GM19023 (cell line): ENCODE measurements at regions not wholly inside any gene's neighbourhood (a gene's known extent, or its start where the extent isn't known, plus 50 kb on each side); places are given as distances from the start of the nearest gene placed in this dataset.
"Not testable (repeated sequence)": the region's sequence is repeated elsewhere in the genome, so short reads cannot be mapped to it uniquely, and the experiment has no call there.

Experiments used
- ATAC-seq: cut with Tn5 transposase; IDR thresholded peaks from one replicate; pipeline ENCODE4 v1.9.1; 2021; ENCODE audit warnings: mild to moderate bottlenecking, moderate library complexity; ENCODE audit not compliant: unreplicated experiment

DNA sequence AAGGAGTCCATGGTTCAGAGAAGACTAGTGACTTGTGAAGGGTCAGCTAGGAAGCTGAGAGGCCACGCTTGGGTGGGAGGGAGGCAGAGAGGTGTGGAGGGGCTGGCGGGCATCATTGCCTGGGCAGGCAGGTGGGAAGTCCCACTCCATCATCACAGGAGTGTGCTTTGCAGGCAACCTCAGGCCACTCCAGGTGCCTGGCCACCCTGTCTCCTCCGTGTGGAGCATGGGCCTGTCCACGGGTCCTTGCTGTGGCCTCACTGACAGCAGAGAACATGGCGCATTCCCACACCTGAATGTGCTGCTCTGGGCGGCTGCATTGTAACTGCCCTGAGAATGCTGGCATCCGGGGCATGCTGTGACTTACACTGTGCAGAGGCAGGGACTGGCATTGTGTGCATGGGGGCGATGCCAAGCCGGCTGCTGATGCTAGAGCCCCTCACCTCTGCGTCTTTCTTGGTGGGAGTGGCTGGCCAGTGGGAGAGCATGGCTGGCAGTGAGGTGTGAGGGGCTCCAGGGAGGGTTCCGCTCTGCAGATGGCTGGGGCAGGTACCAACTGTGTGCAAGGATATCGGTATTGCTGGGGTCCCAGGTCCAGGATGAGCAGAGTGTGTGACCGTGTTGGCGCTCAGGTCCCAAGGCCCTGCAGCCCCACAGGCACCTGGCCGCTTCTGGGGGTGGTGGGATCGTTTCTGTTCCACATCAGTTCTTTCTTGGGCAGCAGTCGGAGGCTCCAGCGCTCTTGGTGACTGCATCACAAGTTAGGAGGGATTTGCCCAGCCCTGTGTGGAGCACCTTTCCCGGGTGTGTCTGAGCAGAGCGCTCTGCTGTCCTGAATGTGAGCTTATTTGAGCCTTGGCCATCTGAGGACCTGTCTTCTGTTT lies 94.8 kb downstream of the NPIPB11 start:
- no peak for ATAC-seq

DNA sequence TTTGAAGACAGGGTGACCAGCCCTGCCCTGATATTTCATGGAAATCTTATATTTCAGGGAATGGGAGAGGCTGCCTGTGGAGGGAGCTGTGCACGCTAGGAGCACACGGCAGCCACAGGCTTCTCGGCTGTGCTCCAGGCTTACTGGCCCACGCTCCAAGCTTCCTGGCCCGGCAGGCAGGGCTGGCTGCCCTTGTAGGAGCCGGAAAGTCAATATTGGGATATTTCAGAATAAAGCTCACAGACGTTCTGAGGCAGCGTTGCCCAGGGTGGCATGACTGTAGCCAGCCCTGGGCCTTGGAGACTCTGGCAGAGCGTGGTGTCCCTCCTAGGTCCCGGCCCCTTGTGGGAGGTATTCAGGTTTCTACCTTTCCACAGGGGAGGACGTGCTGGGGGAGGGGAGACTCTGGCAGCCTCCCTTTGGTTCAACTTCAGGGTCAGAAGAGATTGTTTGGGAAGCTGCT lies 95.6 kb downstream of the NPIPB11 start:
- no peak for ATAC-seq

GRCh38 chr16:29310243-29310642 lies 96.3 kb downstream of the NPIPB11 start:
- ATAC-seq: not testable (repeated sequence)

DNA sequence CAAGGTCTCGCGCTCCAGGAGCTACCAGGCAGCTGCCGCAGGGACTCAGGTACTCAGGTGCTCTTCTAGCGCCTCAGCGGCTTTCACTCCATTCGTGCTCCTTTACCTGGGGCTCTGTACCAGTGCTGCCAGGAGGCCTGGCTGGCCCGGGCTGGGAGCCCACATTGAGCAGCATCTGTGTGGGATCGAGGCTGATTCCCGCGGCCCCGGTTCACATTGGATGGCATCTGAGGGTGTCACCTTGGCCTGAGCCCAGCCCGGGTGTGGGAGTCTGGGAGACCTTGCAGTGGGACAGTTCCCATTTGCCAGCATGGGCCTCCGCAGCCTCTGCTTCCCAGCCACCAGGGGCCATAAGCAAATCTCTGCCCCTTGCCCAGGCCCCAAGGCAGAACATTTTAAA lies 96.9 kb downstream of the NPIPB11 start:
- not testable (repeated sequence) for ATAC-seq

DNA sequence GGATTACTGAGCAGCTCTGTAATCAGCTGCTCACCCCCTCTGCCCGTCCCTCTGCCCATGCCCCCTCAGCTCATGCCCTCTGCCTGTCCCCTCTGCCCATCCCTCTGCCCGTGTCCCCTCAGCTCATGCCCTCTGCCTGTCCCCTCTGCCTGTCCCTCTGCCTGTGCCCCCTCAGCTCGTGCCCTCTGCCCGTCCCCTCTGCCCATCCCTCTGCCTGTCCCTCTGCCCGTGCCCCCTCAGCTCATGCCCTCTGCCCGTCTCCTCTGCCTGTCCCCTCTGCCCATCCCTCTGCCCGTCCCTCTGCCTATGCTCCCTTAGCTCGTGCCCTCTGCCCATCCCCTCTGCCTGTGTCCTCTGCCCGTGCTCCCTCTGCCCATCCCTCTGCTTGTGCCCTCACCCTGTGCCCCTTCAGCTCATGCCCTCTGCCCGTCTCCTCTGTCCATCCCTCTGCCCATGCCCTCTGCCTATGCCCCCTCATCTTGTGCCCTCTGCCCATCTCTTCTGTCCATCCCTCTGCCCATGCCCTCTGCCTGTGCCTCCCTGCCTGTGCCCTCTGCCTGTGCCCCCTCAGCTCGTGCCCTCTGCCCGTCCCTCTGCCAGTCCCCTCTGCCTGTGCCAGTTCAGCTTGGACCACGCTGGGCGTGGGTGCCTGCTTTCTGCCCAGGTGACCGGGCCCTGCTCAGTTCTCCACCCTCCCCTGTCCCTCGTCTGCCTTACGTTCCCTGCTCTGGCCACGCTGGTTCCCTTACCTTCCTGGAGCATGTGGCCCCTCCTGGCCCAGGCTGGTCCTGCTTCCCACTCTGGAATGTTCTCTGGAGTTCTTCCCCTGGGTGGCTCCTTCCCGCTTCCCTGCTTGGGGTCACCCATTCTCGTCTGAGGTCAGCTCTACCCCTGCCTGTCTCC lies 97.6 kb downstream of the NPIPB11 start:
- ATAC-seq: no peak

GRCh38 chr16:29307598-29308507 lies 98.7 kb downstream of the NPIPB11 start:
- ATAC-seq: no peak

DNA sequence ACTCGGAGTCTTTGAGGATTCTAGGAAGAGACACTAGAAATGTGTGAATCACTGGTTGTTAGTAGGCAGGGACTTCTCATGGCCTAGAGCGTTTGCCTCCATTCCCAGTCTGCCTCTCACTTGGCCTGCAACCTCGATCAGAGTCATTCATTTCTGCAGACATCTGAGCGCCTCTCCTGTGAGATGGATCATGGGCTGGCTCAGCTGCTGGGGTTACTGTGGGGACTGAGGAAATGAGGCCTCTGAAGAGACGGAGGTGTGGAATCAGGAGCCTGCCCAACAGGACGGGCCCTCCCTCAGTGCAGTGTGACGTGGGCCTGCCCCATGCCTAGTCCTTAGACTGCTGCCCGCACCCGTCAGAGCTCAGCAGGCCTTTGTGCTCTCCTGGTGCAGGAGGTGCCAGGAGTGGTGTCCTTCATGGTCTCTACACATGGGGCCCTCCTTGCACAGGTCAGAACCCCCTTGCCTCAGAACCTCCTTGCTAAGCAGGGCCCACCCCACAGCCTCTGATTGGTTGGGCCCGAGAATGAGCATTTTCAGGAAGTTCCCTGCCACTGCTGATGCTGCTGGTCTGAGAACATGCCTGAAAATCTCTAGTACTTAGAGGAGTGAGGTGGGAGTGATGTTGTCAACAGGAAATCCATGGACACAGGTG lies 99.4 kb downstream of the NPIPB11 start:
- ATAC-seq: no peak

DNA sequence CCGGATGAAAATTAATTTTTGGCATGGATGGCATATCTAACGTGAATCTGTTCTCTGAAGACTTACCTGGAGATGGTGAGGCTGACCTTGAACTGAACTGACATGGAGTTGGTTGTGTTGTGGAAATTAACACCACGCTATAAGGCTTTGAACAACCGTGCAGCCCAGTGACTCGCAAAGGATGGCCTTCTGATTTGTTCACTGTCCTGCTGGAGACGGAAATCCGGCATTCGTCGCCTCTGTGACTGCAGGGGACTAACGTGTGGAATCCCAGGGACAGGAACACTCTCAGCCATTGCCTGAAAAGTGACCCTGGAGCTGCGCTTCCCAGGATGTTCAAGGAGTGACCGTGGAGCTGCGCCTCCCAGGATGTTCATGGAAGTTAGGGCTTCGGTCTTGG lies 100.3 kb downstream of the NPIPB11 start:
- no peak for ATAC-seq

- ATAC-seq: not testable (repeated sequence)
Observed at GRCh38 chr16:29305018-29305417, 101.5 kb downstream of the NPIPB11 start.

DNA sequence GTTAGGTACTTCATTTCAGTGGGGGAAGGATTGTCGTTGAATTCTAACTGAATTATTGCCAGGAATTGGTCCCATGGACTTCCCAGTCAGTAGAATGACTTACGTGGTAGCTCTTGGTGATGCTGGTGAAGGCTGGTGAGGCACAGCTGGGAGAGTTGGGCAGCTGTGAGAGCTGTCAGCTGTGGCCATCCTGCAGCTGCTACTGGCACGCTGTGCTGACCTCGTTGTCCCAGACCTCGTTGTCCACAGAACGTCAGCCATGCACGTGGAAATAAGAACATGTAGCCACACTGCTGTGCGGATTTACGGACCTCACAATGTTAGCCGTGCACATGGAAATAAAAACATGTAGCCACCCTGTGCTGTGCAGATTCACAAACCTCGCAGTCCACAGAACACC lies 102.3 kb downstream of the NPIPB11 start:
- no peak for ATAC-seq

- no peak for ATAC-seq
Observed at GRCh38 chr16:29303520-29303919, 103.0 kb downstream of the NPIPB11 start.

DNA sequence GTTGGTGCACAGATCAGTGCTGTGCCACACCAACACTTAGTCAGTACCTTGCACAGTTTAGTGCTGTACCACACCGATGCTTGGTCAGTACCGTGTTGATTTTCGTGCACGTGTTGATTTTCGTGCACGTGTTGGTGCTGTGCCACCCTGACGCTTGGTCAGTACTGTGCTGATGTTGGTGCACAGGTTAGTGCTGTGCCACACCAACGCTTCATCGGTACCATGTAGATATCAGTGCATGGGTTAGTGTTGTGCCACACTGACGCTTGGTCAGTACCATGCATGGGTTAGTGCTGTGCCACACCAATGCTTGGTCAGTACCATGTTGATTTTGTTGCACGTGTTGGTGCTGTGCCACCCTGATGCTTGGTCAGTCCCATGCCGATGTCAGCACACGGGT lies 103.5 kb downstream of the NPIPB11 start:
- ATAC-seq: no peak

DNA sequence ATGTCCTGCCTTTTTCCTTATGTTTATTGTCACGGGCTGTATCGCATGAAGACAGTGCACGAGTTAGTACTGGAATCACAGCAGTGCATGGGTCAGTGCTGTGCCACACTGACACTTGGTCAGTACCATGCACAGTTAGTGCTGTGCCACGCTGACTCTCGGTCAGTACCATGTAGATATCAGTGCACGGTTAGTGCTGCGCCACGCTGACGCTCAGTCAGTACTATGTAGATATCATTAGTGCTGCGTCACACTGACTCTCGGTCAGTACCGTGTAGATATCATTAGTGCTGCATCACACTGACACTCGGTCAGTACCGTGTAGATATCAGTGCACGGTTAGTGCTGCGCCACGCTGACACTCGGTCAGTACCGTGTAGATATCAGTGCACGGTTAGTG lies 104.1 kb downstream of the NPIPB11 start:
- not testable (repeated sequence) for ATAC-seq

DNA sequence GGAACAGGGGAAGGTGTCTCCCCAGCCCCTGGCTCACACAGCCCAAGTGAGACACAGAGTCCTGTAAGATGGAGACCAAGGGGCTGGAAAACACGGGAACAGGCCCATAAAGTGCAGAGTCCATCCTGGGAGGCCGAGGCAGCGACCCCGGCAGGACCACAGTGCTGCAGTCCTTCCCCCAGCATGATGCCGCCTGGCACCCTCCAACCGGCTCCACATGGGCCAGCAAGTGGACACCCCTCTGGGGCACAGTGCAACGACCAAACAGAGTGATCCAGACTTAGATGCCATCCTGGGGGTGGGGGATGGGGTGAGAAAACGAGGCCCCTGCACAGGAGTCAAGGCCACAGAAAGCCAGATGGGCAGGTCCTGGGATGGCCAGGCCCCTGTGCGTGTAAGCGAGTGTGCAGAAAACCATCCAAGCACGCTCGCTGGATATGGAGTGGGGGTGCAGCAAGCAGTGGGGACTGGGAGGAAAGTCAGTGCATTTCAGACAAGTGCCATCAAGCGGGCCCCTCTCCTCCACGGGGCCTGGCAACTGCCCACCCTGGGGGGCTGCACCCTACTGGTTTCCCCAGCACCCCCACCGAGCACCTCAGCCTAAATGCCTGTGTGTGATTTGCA lies 104.7 kb downstream of the NPIPB11 start:
- not testable (repeated sequence) for ATAC-seq

DNA sequence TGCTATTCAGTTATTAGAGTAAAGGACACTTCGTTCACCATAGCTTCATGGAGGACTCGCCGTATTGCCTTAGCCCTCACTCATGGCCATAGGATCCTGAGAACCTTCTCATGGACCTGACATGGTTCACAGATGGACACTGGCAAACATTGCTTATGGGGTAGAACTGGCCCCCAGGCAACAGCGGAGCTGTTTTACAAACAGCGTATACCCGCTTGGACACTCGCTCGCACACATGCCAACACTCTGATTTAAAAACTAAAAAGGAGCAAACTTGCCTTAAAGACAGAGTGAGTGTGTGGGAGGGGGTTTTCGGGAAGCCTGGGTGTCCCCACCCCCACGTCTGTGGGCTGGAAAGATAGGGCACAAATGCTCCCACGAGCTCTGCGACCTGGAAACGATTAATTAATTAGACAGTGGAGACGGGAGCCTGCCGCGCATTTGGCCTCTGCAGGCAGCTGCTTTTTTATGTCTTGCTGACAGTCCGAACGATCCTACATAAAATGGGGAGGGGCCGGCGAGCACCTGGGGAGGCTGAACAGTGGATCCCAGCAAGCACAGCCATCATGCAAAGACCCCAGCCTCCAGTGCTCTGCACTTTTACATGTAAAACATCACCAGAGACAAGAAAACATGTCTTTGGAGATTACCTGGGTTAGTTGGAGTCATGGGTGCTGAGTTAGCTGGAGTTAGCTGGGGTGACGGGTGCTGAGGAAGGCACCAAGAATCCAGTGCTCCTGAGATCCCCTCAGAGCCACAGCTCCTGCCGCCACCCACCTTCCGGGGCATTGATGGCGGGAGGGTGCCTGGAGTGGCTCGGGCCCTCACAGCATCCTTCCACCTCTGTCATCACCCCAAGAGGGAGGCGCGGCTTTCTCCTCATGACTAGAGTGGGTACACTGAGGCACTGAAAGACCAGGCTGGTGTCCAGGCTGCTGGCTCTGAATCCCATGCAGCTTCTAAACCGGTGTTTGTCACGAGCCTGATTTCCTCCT lies 105.7 kb downstream of the NPIPB11 start:
- ATAC-seq: not testable (repeated sequence)

- ATAC-seq: not testable (repeated sequence)
Observed at GRCh38 chr16:29300030-29300491, 106.5 kb downstream of the NPIPB11 start.

- not testable (repeated sequence) for ATAC-seq
Observed at GRCh38 chr16:29298997-29299396, 107.5 kb downstream of the NPIPB11 start.

GRCh38 chr16:29298307-29298706 lies 108.2 kb downstream of the NPIPB11 start:
- ATAC-seq: not testable (repeated sequence)
